ENCODE measurements at regions not wholly inside any gene's neighbourhood (a gene's known extent, or its start where the extent isn't known, plus 50 kb on each side); places are given as distances from the start of the nearest gene placed in this dataset.
"Not testable (repeated sequence)": the region's sequence is repeated elsewhere in the genome, so short reads cannot be mapped to it uniquely, and the experiment has no call there.

- no peak for DNase-seq
Observed at GRCh38 chr6:40881501-40881900, 157.5 kb downstream of the UNC5CL start.

- no peak for DNase-seq
Observed at GRCh38 chr6:40880906-40881305, 158.1 kb downstream of the UNC5CL start.

GRCh38 chr6:40879169-40879568, 159.9 kb downstream of the UNC5CL start:
- DNase-seq: no peak

GRCh38 chr6:40877362-40877761, 161.7 kb downstream of the UNC5CL start:
- DNase-seq: no peak

GRCh38 chr6:40876336-40876735, 162.7 kb downstream of the UNC5CL start:
- no peak for DNase-seq

GRCh38 chr6:40874495-40874894, 164.5 kb downstream of the UNC5CL start:
- DNase-seq: no peak

- no peak for DNase-seq
Observed at GRCh38 chr6:40871424-40871823, 167.6 kb downstream of the UNC5CL start.

- DNase-seq: not testable (repeated sequence)
Observed at GRCh38 chr6:40868089-40868865, 170.7 kb downstream of the UNC5CL start.

- DNase-seq: not testable (repeated sequence)
Observed at GRCh38 chr6:40867527-40867926, 171.5 kb downstream of the UNC5CL start.

GRCh38 chr6:40865259-40865658, 173.8 kb downstream of the UNC5CL start:
- not testable (repeated sequence) for DNase-seq

GRCh38 chr6:40860443-40860842, 178.6 kb downstream of the UNC5CL start:
- no peak for DNase-seq

GRCh38 chr6:40856271-40856670, 182.8 kb downstream of the UNC5CL start:
- DNase-seq: no peak

GRCh38 chr6:40855168-40855880, 183.7 kb downstream of the UNC5CL start:
- no peak for DNase-seq

- no peak for DNase-seq
Observed at GRCh38 chr6:40854592-40854991, 184.4 kb downstream of the UNC5CL start.

- DNase-seq: no peak
Observed at GRCh38 chr6:40852779-40853373, 186.1 kb downstream of the UNC5CL start.

- DNase-seq: no peak
Observed at GRCh38 chr6:40849546-40849945, 189.5 kb downstream of the UNC5CL start.

GRCh38 chr6:40848868-40849514, 190.0 kb downstream of the UNC5CL start:
- no peak for DNase-seq

GRCh38 chr6:40848038-40848437, 191.0 kb downstream of the UNC5CL start:
- DNase-seq: no peak

- DNase-seq: peak; percentile 20
Observed at GRCh38 chr6:40845553-40845952, 193.5 kb downstream of the UNC5CL start.

- DNase-seq: no peak
Observed at GRCh38 chr6:40844246-40844645, 194.8 kb downstream of the UNC5CL start.

GRCh38 chr6:40841721-40842120, 197.3 kb downstream of the UNC5CL start:
- DNase-seq: no peak

- no peak for DNase-seq
Observed at GRCh38 chr6:40832691-40833090, 206.3 kb downstream of the UNC5CL start.

- no peak for DNase-seq
Observed at GRCh38 chr6:40831381-40831780, 207.6 kb downstream of the UNC5CL start.
